Caco-2 (cell line): ENCODE measurements at regions not wholly inside any gene's neighbourhood (a gene's known extent, or its start where the extent isn't known, plus 50 kb on each side); places are given as distances from the start of the nearest gene placed in this dataset.

Source experiments
- BruUV-seq: library from RNA; stranded (reverse); fragments of 400-500 nt; replicated peaks from 2 replicates; lab custom pipeline; 2021; lab: Mats Ljungman, UMichigan
- CTCF ChIA-PET: fragments of 300-600 bp; sonication (Branson Sonifier 250); formaldehyde crosslinking; loops from one replicate; lab custom pipeline; 2022; ENCODE audit warnings: antibody characterized with exemption; lab: Charles Lee
- POLR2A ChIA-PET: fragments of 300-600 bp; sonication (Branson Sonifier 250); formaldehyde crosslinking; loops from one replicate; lab custom pipeline; 2022; ENCODE audit warnings: antibody characterized with exemption; lab: Charles Lee
- DNase-seq, 2 experiments: peaks; one replicate each; pipeline versions ENCODE4 v3.0.0 to v3.0.0-alpha.2; 2020 to 2022
- H3K27me3 ChIP-seq: replicated peaks from 2 replicates; pipeline ENCODE4 v1.6.0; 2011; ENCODE audit warnings: low read length; ENCODE audit not compliant: control insufficient read depth, insufficient read depth
- H3K36me3 ChIP-seq: 2 replicates; pipeline ENCODE4 v1.5.1; 2011; ENCODE audit warnings: low read length; ENCODE audit not compliant: control insufficient read depth, insufficient read depth
- H3K4me1 ChIP-seq: fragments of 250-450 bp; sonication (Bioruptor Pico); 2 replicates; pipeline ENCODE4 v1.5.1; 2020; ENCODE audit warnings: mild to moderate bottlenecking
- H3K4me3 ChIP-seq: 2 replicates; pipeline ENCODE4 v1.5.1; 2011; ENCODE audit warnings: low read depth, mild to moderate bottlenecking, control low read depth, low read length
- H3K9me3 ChIP-seq: fragments of 250-450 bp; sonication (Bioruptor Pico); 2 replicates; pipeline ENCODE4 v1.5.1; 2020; ENCODE audit warnings: mild to moderate bottlenecking, moderate library complexity
- H3K27ac Mint-ChIP-seq: one replicate; pipeline ENCODE4 v1.8.0; 2022; ENCODE audit warnings: mixed read lengths; ENCODE audit not compliant: unreplicated experiment
- H3K27me3 Mint-ChIP-seq: one replicate; pipeline ENCODE4 v1.8.0; 2022; ENCODE audit warnings: mixed read lengths; ENCODE audit not compliant: insufficient read depth, unreplicated experiment
- H3K36me3 Mint-ChIP-seq: one replicate; pipeline ENCODE4 v1.8.0; 2022; ENCODE audit warnings: mild to moderate bottlenecking, mixed read lengths; ENCODE audit not compliant: insufficient read depth, unreplicated experiment
- H3K4me1 Mint-ChIP-seq: one replicate; pipeline ENCODE4 v1.8.0; 2022; ENCODE audit warnings: low read depth, mixed read lengths; ENCODE audit not compliant: unreplicated experiment
- H3K4me3 Mint-ChIP-seq: one replicate; pipeline ENCODE4 v1.8.0; 2022; ENCODE audit warnings: mild to moderate bottlenecking, moderate library complexity, mixed read lengths; ENCODE audit not compliant: unreplicated experiment
- H3K9me3 Mint-ChIP-seq: one replicate; pipeline ENCODE4 v1.8.0; 2022; ENCODE audit warnings: mixed read lengths; ENCODE audit not compliant: unreplicated experiment
- intact Hi-C: fragments of 100-400 bp; cut with micrococcal nuclease; formaldehyde crosslinking; loops from one replicate; pipeline ENCODE4 v1.10.0; 2022; ENCODE audit not compliant: unreplicated experiment
- TF ChIP-seq, protein P1 (sequence below), 2 experiments: fragments of 200-600 bp in 1 of 2; IDR thresholded peaks; 1 replicate in 1 of 2; 2 replicates in 1 of 2; pipeline versions ENCODE4 v1.5.1 to v1.8.0; 2011 to 2022; ENCODE audit warnings: antibody characterized with exemption in 1 of 2, control low read depth in 1 of 2, inconsistent platforms in 1 of 2, low read depth in 1 of 2, low read length in 1 of 2, mild to moderate bottlenecking in 1 of 2, moderate library complexity in 1 of 2; ENCODE audit not compliant: insufficient read depth in 1 of 2, severe bottlenecking in 1 of 2, unreplicated experiment in 1 of 2

DNA sequence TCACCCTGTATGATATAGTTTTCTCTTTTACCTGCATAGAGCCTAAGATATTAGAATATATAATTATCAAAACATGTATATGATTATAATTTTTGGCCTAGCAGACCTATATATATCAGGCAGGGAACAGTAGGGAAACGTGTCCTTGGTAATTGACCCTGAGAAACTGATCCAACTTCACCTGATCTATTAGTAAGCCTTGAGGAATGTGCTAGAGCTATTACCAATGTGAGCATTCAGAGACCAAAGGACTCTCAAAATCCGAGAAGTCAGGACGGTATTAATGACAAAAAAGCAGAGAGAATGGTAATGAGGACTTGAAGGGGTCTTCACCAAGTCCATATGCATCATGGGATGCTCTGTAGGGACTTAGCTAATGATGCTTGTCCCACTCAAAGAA lies 571.9 kb downstream of the CPS1 start:
- intact Hi-C loops: no loop called here
- Histone ChIP-seq H3K9me3 (no peaks in the 10 kb centered on the region), H3K4me1 (no peaks in the 10 kb centered on the region), H3K4me3 (no peak overlapping the region), H3K36me3 (no peaks in the 10 kb centered on the region), H3K27me3 (no peaks in the 10 kb centered on the region)
- no peak overlapping the region for H3K4me3 Mint-ChIP-seq
- TF ChIP-seq, protein P1, sequence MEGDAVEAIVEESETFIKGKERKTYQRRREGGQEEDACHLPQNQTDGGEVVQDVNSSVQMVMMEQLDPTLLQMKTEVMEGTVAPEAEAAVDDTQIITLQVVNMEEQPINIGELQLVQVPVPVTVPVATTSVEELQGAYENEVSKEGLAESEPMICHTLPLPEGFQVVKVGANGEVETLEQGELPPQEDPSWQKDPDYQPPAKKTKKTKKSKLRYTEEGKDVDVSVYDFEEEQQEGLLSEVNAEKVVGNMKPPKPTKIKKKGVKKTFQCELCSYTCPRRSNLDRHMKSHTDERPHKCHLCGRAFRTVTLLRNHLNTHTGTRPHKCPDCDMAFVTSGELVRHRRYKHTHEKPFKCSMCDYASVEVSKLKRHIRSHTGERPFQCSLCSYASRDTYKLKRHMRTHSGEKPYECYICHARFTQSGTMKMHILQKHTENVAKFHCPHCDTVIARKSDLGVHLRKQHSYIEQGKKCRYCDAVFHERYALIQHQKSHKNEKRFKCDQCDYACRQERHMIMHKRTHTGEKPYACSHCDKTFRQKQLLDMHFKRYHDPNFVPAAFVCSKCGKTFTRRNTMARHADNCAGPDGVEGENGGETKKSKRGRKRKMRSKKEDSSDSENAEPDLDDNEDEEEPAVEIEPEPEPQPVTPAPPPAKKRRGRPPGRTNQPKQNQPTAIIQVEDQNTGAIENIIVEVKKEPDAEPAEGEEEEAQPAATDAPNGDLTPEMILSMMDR (IDR thresholded peaks at IDR 0.05; ENCODE audit: insufficient read depth in 1 of 2, low read depth in 1 of 2, low read length in 1 of 2, severe bottlenecking in 1 of 2, unreplicated experiment in 1 of 2): no peak
- no peaks in the 10 kb centered on the region for H3K4me1 Mint-ChIP-seq
- H3K9me3 Mint-ChIP-seq: no peaks in the 10 kb centered on the region
- POLR2A ChIA-PET: no interaction called here
- H3K27me3 Mint-ChIP-seq: no peaks in the 10 kb centered on the region
- no peak overlapping the region for H3K27ac Mint-ChIP-seq
- CTCF ChIA-PET: no interaction called here
- no peaks in the 10 kb centered on the region for H3K36me3 Mint-ChIP-seq
- no peak for DNase-seq
- BruUV-seq: no TSS peak

DNA sequence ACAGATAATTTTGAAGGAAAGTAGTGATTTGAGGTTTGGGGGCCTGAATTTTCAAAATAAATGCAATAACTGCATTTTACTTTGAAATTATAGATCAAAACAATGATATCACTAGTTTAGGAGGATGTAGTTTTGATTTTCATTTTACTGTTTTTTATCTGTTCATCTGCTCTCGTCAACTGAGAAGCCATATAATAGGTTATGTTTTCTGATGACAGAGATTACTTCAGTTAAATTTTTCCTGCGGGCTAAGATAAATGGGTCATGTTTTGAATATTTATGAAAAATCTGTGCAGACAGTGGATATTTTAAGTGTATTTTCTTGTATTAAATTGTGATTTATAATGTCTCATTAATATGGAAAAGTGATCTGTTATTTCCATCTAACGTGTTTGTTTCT lies 573.4 kb downstream of the CPS1 start:
- H3K27me3 Mint-ChIP-seq: no peaks in the 10 kb centered on the region
- H3K4me1 Mint-ChIP-seq: no peaks in the 10 kb centered on the region
- H3K36me3 Mint-ChIP-seq: no peaks in the 10 kb centered on the region
- H3K27ac Mint-ChIP-seq: no peak overlapping the region
- no peak for DNase-seq
- intact Hi-C loops: no loop called here
- Histone ChIP-seq H3K36me3 (no peaks in the 10 kb centered on the region), H3K4me3 (no peak overlapping the region), H3K9me3 (no peaks in the 10 kb centered on the region), H3K4me1 (no peaks in the 10 kb centered on the region), H3K27me3 (no peaks in the 10 kb centered on the region)
- POLR2A ChIA-PET: no interaction called here
- no peaks in the 10 kb centered on the region for H3K9me3 Mint-ChIP-seq
- TF ChIP-seq, protein P1 (IDR thresholded peaks at IDR 0.05; ENCODE audit: insufficient read depth in 1 of 2, low read depth in 1 of 2, low read length in 1 of 2, severe bottlenecking in 1 of 2, unreplicated experiment in 1 of 2): no peak
- H3K4me3 Mint-ChIP-seq: no peak overlapping the region
- CTCF ChIA-PET: no interaction called here
- no TSS peak for BruUV-seq

DNA sequence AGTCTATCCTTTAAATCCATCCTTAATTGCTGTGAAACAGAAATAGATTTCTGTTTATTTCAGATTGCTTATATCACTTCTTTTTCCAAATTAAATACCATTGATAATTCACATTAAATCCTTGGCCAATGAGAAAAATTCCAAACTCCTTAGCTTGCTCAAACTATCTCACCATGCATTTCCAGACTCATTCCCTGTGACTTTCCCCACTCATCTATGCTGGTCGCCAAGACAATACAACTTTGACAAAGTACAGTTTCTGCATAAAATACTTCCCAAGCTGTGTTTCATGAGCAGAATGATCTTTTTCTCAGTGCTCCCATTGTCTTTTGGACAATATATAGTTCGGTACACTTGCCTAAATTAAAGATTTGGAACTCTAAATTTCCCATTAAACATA lies 575.6 kb downstream of the CPS1 start:
- ChIA-PET POLR2A (no interaction called here), CTCF (no interaction called here)
- Mint-ChIP-seq H3K4me3 (no peak overlapping the region), H3K27me3 (no peaks in the 10 kb centered on the region), H3K27ac (no peak overlapping the region), H3K4me1 (no peaks in the 10 kb centered on the region), H3K36me3 (no peaks in the 10 kb centered on the region), H3K9me3 (peaks cover 10% of the 10 kb centered on the region)
- BruUV-seq: no TSS peak
- no peak for DNase-seq
- no peaks in the 10 kb centered on the region for H3K9me3 ChIP-seq
- H3K36me3 ChIP-seq: no peaks in the 10 kb centered on the region
- TF ChIP-seq, protein P1 (IDR thresholded peaks at IDR 0.05; ENCODE audit: insufficient read depth in 1 of 2, low read depth in 1 of 2, low read length in 1 of 2, severe bottlenecking in 1 of 2, unreplicated experiment in 1 of 2): no peak
- intact Hi-C loops: no loop called here
- no peaks in the 10 kb centered on the region for H3K27me3 ChIP-seq
- H3K4me1 ChIP-seq: no peaks in the 10 kb centered on the region
- H3K4me3 ChIP-seq: no peak overlapping the region
